SH-SY5Y (cell line): ENCODE measurements at regions not wholly inside any gene's neighbourhood (a gene's known extent, or its start where the extent isn't known, plus 50 kb on each side); places are given as distances from the start of the nearest gene placed in this dataset.

Experiments used
- GATA2 ChIP-seq: IDR thresholded peaks from 2 replicates; pipeline ENCODE4 v1.6.1; 2011; ENCODE audit warnings: mild to moderate bottlenecking, low read depth, low read length
- GATA3 ChIP-seq: IDR thresholded peaks from 2 replicates; pipeline ENCODE4 v1.6.1; 2011; ENCODE audit warnings: low read depth, mild to moderate bottlenecking, low read length, moderate library complexity

DNA sequence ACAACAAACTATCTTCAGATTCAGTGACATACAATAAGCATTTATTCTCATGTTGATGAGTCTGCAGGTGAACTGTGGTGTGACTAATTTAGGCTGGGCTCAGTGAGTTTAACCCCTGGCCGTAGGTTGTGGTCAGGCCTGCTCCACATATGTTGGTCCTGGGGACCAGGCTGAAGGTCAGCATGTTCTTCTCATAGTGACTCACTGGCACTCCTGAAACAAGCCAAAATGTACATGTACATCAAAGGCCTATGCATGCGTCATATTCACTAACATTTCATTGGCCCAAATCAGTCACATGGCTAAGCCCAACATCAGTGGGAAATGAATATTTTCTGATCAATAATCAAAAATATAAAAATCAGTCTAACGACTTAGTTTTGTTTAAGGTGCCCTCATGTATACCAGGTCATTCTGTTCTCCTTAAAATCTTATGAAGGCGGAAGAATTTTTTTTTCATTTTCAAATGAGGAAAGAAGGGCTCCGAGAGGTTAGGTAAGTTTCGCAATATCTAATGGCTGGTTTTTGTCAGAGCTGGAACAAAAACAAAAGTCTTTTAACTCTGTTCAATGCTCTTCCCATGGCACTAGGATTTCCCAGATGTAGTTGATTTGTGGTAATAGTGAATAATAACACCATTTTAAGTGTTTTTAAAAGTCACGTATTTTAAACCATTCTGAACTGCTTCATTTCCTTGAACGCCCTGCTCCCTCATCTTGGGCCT lies 148.5 kb downstream of the MFSD1 start:
- TF ChIP-seq GATA3 = no peak
- no peak for TF ChIP-seq GATA2

DNA sequence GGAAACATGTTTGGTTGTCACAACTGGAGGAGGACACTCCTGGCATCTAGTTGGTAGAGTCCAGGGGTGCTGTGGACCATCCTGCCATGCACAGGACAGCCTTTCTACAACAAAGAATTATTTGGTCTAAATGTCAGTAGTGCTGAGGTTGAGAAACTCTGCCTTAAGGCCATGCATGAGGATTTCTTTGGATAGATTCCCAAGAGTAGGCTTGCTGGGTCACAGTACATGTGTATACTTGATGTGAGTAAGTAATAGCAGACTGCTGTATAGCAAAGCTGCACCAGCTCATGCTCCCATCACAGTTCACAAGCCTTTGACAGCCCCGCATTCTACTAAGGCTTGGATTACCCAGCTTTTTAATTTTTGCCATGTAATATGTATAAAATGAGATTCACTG lies 151.3 kb downstream of the MFSD1 start:
- TF ChIP-seq GATA3 = no peak
- no peak for TF ChIP-seq GATA2

GRCh38 chr3:158954420-158954819 lies 152.6 kb downstream of the MFSD1 start:
- TF ChIP-seq GATA2 (no peak), GATA3 (no peak)

GRCh38 chr3:158958873-158959272 lies 157.0 kb downstream of the MFSD1 start:
- TF ChIP-seq GATA2 (no peak), GATA3 (no peak)

DNA sequence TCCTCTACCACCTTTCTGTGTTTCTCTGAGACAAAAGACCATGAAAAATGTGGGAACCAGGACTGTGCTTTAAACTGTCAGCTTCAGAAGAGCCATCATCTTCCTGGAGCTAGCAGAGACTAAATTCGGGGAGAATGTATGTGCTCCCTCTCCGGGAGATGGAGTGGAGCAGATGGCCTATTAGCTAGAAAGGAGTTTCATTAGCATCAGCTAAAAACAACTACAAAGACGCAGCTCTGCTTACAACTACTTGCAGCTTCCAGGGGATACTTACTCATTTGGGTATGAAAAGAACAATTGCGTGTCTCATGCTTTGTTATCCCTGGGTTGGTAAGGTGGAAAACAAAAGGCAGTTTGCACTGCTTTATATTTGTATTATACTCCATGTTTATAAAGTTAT lies 159.6 kb downstream of the MFSD1 start:
- TF ChIP-seq GATA3 (no peak), GATA2 (no peak)

DNA sequence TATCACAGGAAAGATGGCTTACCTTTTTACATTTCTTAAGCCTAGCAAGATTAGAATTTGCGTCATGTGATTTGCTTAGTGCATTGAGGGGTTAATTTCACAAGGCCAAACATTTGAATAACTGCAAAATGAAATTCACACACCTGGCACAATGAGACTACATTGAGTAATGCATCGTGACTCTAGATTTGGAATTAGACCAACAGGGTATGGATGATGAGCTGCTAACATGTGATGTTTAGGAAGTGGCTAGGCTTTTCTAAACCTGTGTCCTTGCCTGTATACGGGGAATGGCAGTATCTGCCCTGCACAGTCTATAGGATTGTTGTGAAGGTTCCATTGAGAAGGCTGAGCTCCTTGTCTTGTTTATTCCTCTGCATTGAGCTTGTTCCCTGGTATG lies 160.1 kb downstream of the MFSD1 start:
- TF ChIP-seq GATA2 (no peak), GATA3 (no peak)

DNA sequence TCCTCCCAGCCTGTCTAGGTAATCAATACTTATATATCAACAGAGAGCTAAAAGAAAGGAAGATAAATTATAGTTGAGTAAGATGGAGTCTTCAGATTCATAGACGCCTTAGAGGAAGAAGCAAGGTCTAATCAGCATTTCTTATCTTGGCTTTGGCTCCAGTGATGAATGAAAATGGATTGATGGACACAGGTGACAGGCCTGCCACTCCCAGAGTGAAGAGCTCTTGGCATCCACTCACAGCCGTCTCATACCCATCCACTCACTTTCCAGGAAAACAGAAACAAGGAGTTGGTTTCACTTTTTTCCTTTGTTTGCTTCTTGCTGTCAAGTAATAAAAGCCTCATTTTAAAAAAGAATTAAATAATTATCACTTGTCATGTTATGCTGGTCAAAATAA lies 168.2 kb downstream of the MFSD1 start:
- TF ChIP-seq GATA2 (no peak), GATA3 (no peak)

DNA sequence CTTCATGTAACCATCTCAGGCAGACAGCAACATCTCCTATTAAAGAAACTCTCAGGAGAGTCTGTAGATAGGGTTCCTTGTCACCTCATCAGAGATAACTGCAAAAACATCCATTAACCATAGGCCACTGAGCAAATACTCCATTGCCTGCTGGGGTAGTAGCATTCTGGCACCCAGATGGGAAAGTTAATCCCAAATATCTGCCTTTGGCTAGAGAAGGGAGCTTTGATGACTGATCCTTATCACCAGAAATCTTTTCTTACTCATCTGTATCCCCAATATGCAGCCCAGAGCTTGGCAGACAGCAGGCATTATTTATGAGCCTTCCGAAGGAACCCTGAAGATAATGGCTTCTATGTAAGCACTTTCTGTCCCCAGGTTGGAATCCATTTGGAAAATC lies 173.1 kb downstream of the MFSD1 start:
- TF ChIP-seq GATA3 = peak; percentile 70
- peak; percentile 78 for TF ChIP-seq GATA2

GRCh38 chr3:158976966-158977365 lies 175.1 kb downstream of the MFSD1 start:
- TF ChIP-seq GATA3 (no peak), GATA2 (no peak)

- TF ChIP-seq GATA3 = no peak
- TF ChIP-seq GATA2 = no peak
These were observed 175.6 kb downstream of the MFSD1 start for GRCh38 chr3:158977497-158977896.

GRCh38 chr3:158983216-158984099 lies 181.6 kb downstream of the MFSD1 start:
- TF ChIP-seq GATA2 (no peak), GATA3 (no peak)

GRCh38 chr3:158991146-158991705 lies 189.4 kb downstream of the MFSD1 start:
- TF ChIP-seq GATA3 (no peak), GATA2 (no peak)

GRCh38 chr3:158992463-158992862 lies 190.6 kb downstream of the MFSD1 start:
- TF ChIP-seq GATA2 (no peak), GATA3 (no peak)

DNA sequence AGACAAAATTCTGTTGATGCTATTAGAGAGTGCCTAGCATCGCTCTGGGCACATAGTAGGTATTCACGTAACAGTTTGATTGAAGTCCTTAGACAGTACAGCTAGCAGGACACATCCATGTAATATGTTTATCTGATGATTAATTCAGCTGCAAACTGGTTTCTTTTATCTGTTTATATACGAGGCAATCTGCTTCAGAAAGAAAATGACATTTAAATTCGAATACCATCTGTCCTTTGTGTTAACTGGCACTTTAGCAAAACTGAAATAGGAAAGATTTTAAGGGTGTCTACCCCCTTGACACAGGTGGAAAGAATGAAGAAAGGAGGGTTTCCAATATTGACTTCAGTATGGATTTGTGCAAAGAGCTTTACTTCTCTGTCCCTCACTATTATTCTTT lies 192.5 kb downstream of the MFSD1 start:
- TF ChIP-seq GATA2 (no peak), GATA3 (no peak)
